Loucy (cell line): ENCODE measurements at regions not wholly inside any gene's neighbourhood (a gene's known extent, or its start where the extent isn't known, plus 50 kb on each side); places are given as distances from the start of the nearest gene placed in this dataset.

Source experiments
- H2AFZ ChIP-seq: fragments of 200-600 bp; sonication (generic); 2 replicates; pipeline ENCODE4 v1.6.0; 2016; ENCODE audit warnings: antibody characterized with exemption, mild to moderate bottlenecking, low read length, moderate library complexity
- H3F3A ChIP-seq: fragments of 200-600 bp; 2 replicates; pipeline ENCODE4 v1.6.0; 2016; ENCODE audit warnings: antibody characterized with exemption, low read depth, mild to moderate bottlenecking
- H3K27me3 ChIP-seq: fragments of 200-600 bp; sonication (generic); 2 replicates; pipeline ENCODE4 v1.6.1; 2014; ENCODE audit warnings: low read length, mild to moderate bottlenecking; ENCODE audit not compliant: insufficient read depth, poor library complexity, severe bottlenecking
- H3K36me3 ChIP-seq: fragments of 200-600 bp; sonication (generic); 2 replicates; pipeline ENCODE4 v1.6.1; 2016; ENCODE audit warnings: low read length; ENCODE audit not compliant: insufficient read depth
- H3K4me1 ChIP-seq: fragments of 200-600 bp; sonication (generic); 2 replicates; pipeline ENCODE4 v1.5.1; 2014; ENCODE audit warnings: low read length, mild to moderate bottlenecking; ENCODE audit not compliant: insufficient read depth, poor library complexity, severe bottlenecking
- H3K4me2 ChIP-seq: fragments of 200-600 bp; sonication (generic); 2 replicates; pipeline ENCODE4 v1.6.0; 2014; ENCODE audit warnings: antibody characterized with exemption, low read length, low read depth, mild to moderate bottlenecking; ENCODE audit not compliant: poor library complexity, severe bottlenecking
- H3K4me3 ChIP-seq: fragments of 200-600 bp; sonication (generic); 2 replicates; pipeline ENCODE4 v1.5.1; 2014; ENCODE audit warnings: low read length, mild to moderate bottlenecking, mixed read lengths; ENCODE audit not compliant: poor library complexity, severe bottlenecking
- H3K79me2 ChIP-seq: fragments of 200-600 bp; sonication (generic); 2 replicates; pipeline ENCODE4 v1.6.1; 2014; ENCODE audit warnings: low read length; ENCODE audit not compliant: insufficient read depth
- H3K9ac ChIP-seq: fragments of 200-600 bp; sonication (generic); 2 replicates; pipeline ENCODE4 v1.6.0; 2014; ENCODE audit warnings: mild to moderate bottlenecking, low read depth, low read length, moderate library complexity; ENCODE audit not compliant: poor library complexity, severe bottlenecking
- H3K9me2 ChIP-seq: fragments of 200-600 bp; sonication (generic); replicated peaks from 2 replicates; pipeline ENCODE4 v1.6.1; 2016; ENCODE audit warnings: low read depth, low read length, mixed read lengths
- H3K9me3 ChIP-seq: fragments of 200-600 bp; sonication (generic); 2 replicates; pipeline ENCODE4 v1.6.1; 2014; ENCODE audit warnings: mild to moderate bottlenecking, antibody characterized with exemption, low read length, low read depth; ENCODE audit not compliant: insufficient read depth
- H4K20me1 ChIP-seq: fragments of 200-600 bp; sonication (generic); 2 replicates; pipeline ENCODE4 v1.6.0; 2014; ENCODE audit warnings: antibody characterized with exemption, low read length, mild to moderate bottlenecking; ENCODE audit not compliant: insufficient read depth, poor library complexity, severe bottlenecking
- CTCF ChIP-seq: fragments of 200-600 bp; sonication (generic); conservative IDR thresholded peaks from 2 replicates; pipeline ENCODE4 v1.5.1; 2014; ENCODE audit warnings: mild to moderate bottlenecking, antibody characterized with exemption, low read length
- EZH2phosphoT487 ChIP-seq: fragments of 200-600 bp; IDR thresholded peaks from 2 replicates; pipeline ENCODE4 v1.6.1; 2018; ENCODE audit warnings: antibody characterized with exemption, mild to moderate bottlenecking, moderate library complexity, borderline replicate concordance

GRCh38 chr12:89251342-89252271 is 100.7 kb downstream of the DUSP6 start:
- H3F3A ChIP-seq, result no peaks in the 10 kb centered on the region
- peak overlapping the region; percentile 41; the same call in 1 of the 2 replicates for H2AFZ ChIP-seq
- H3K36me3 ChIP-seq, result no peaks in the 10 kb centered on the region
- peak overlapping the region; percentile 19 for H3K4me3 ChIP-seq
- H3K9me2 ChIP-seq, result no peaks in the 10 kb centered on the region
- peaks cover 47% of the 10 kb centered on the region for H3K4me1 ChIP-seq
- TF ChIP-seq CTCF (no peak), EZH2phosphoT487 (no peak)
- no peaks in the 10 kb centered on the region for H3K9me3 ChIP-seq
- H3K79me2 ChIP-seq, result no peaks in the 10 kb centered on the region
- H4K20me1 ChIP-seq, result no peaks in the 10 kb centered on the region
- H3K27me3 ChIP-seq, result no peaks in the 10 kb centered on the region
- H3K4me2 ChIP-seq, result peak overlapping the region; percentile 60
- H3K9ac ChIP-seq, result peak overlapping the region; percentile 11

GRCh38 chr12:89250636-89251035 is 101.7 kb downstream of the DUSP6 start:
- Histone ChIP-seq H3K79me2 (no peaks in the 10 kb centered on the region), H4K20me1 (no peaks in the 10 kb centered on the region), H3K36me3 (no peaks in the 10 kb centered on the region), H3K9me3 (no peaks in the 10 kb centered on the region), H3F3A (no peaks in the 10 kb centered on the region), H3K4me1 (peaks cover 56% of the 10 kb centered on the region), H2AFZ (peak overlapping the region; percentile 41; the same call in 1 of the 2 replicates), H3K4me2 (peak overlapping the region; percentile 60), H3K9me2 (no peaks in the 10 kb centered on the region), H3K9ac (peak overlapping the region; percentile 11), H3K27me3 (no peaks in the 10 kb centered on the region), H3K4me3 (peak overlapping the region; percentile 13)
- TF ChIP-seq EZH2phosphoT487 (no peak), CTCF (no peak)

- H3K4me1 ChIP-seq, result peaks cover 60% of the 10 kb centered on the region
- no peaks in the 10 kb centered on the region for H3F3A ChIP-seq
- no peaks in the 10 kb centered on the region for H3K79me2 ChIP-seq
- H3K36me3 ChIP-seq, result no peaks in the 10 kb centered on the region
- no peak overlapping the region for H2AFZ ChIP-seq
- H3K4me3 ChIP-seq, result peak overlapping the region; percentile 13
- TF ChIP-seq CTCF (no peak), EZH2phosphoT487 (no peak)
- peak overlapping the region; percentile 11 for H3K9ac ChIP-seq
- H3K4me2 ChIP-seq, result peak overlapping the region; percentile 60
- no peaks in the 10 kb centered on the region for H4K20me1 ChIP-seq
- no peaks in the 10 kb centered on the region for H3K27me3 ChIP-seq
- no peaks in the 10 kb centered on the region for H3K9me3 ChIP-seq
- H3K9me2 ChIP-seq, result no peaks in the 10 kb centered on the region
Measured at GRCh38 chr12:89250213-89250612, 102.1 kb downstream of the DUSP6 start.
